Neural progenitor cell (in vitro differentiated cells): ENCODE measurements at regions not wholly inside any gene's neighbourhood (a gene's known extent, or its start where the extent isn't known, plus 50 kb on each side); places are given as distances from the start of the nearest gene placed in this dataset.
A peak's percentile ranks its signal among the peaks of the same experiment; 100 is the strongest.

Experiments
- DNase-seq: peaks from one replicate; pipeline ENCODE4 v3.0.0-alpha.2; 2016; ENCODE audit warnings: low spot score
- H2AFZ ChIP-seq: fragments of 200-600 bp; sonication (generic); replicated peaks from 2 replicates; pipeline ENCODE4 v1.6.1; 2016; ENCODE audit warnings: antibody characterized with exemption
- H3F3A ChIP-seq: fragments of 200-600 bp; sonication (generic); 2 replicates; pipeline ENCODE4 v1.6.1; 2016; ENCODE audit warnings: antibody characterized with exemption, low read depth
- H3K27ac ChIP-seq: fragments of 200-600 bp; sonication (generic); 2 replicates; pipeline ENCODE4 v1.5.1; 2016; ENCODE audit warnings: mild to moderate bottlenecking
- H3K27me3 ChIP-seq: fragments of 200-600 bp; sonication (generic); 2 replicates; pipeline ENCODE4 v1.6.1; 2016; ENCODE audit warnings: mild to moderate bottlenecking, moderate library complexity
- H3K36me3 ChIP-seq: fragments of 200-600 bp; sonication (generic); 2 replicates; pipeline ENCODE4 v1.5.1; 2016
- H3K4me1 ChIP-seq: fragments of 200-600 bp; sonication (generic); 2 replicates; pipeline ENCODE4 v1.6.1; 2016; ENCODE audit warnings: mixed run types
- H3K4me2 ChIP-seq: fragments of 200-600 bp; sonication (generic); 2 replicates; pipeline ENCODE4 v1.6.1; 2016
- H3K4me3 ChIP-seq: fragments of 200-600 bp; sonication (generic); 2 replicates; pipeline ENCODE4 v1.5.1; 2016
- H3K79me2 ChIP-seq: fragments of 200-600 bp; sonication (generic); 2 replicates; pipeline ENCODE4 v1.6.1; 2016; ENCODE audit warnings: low read depth
- H3K9ac ChIP-seq: fragments of 200-600 bp; sonication (generic); 2 replicates; pipeline ENCODE4 v1.6.1; 2016
- H3K9me3 ChIP-seq: fragments of 200-600 bp; sonication (generic); 2 replicates; pipeline ENCODE4 v1.5.1; 2016; ENCODE audit warnings: low read depth
- H4K20me1 ChIP-seq: fragments of 200-600 bp; sonication (generic); 2 replicates; pipeline ENCODE4 v1.6.1; 2016; ENCODE audit warnings: low read depth
- H3K27ac Mint-ChIP-seq: 3 replicates; pipeline ENCODE4 v1.8.0; 2021; ENCODE audit warnings: mixed read lengths
- H3K27me3 Mint-ChIP-seq: 2 replicates; pipeline ENCODE4 v1.8.0; 2022; ENCODE audit warnings: low read depth, mild to moderate bottlenecking, inconsistent platforms, moderate library complexity, mixed read lengths; ENCODE audit not compliant: insufficient read depth
- H3K36me3 Mint-ChIP-seq: 3 replicates; pipeline ENCODE4 v1.8.0; 2021; ENCODE audit warnings: mixed read lengths
- H3K4me1 Mint-ChIP-seq: 3 replicates; pipeline ENCODE4 v1.8.0; 2021; ENCODE audit warnings: mixed read lengths
- H3K4me3 Mint-ChIP-seq: 3 replicates; pipeline ENCODE4 v1.8.0; 2021; ENCODE audit warnings: mild to moderate bottlenecking, moderate library complexity, mixed read lengths
- H3K9me3 Mint-ChIP-seq: 3 replicates; pipeline ENCODE4 v1.8.0; 2020; ENCODE audit warnings: mixed read lengths
- EZH2 ChIP-seq: fragments of 200-600 bp; sonication (generic); IDR thresholded peaks from 2 replicates; pipeline ENCODE4 v1.6.1; 2017; ENCODE audit warnings: antibody characterized with exemption, mild to moderate bottlenecking, moderate library complexity
- EZH2phosphoT487 ChIP-seq: fragments of 200-600 bp; sonication (generic); IDR thresholded peaks from 2 replicates; pipeline ENCODE4 v1.6.1; 2017; ENCODE audit warnings: antibody characterized with exemption
- TF ChIP-seq, protein P1 (sequence below): fragments of 200-600 bp; sonication (generic); IDR thresholded peaks from 2 replicates; pipeline ENCODE4 v1.5.1; 2017; ENCODE audit warnings: antibody characterized with exemption, mild to moderate bottlenecking

DNA sequence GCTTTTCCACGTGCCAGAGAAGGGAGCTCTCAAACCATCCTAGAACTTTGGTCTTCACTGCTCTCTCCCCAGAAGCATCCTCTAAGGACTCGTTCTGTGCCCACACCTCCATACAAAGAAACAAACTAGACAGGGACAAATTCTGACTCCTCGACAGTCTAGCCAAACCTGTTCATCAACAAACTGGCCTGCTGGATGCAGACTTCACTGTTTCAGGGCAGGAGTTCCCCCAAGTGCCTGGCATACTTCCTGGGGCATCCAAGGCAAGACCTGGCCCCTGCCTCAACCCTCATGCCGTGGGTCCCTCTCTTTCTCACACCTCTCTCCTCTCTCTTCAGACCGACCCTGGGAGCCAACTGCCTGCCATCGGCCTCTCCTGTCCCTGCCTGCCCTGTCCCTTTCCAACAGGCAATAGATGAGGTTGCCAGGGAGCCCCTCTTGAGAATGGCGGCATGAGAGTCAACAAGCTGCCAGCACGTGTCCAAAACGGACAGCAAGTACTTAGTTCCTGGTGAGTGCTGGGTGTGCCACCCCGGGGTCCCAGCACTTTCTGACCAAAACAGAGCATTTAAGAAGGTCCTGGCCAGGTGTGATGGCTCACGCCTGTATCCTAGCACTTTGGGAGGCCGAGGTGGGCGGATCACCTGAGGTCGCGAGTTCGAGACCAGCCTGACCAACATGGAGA, 79.1 kb upstream of the HES1 start:
- Histone ChIP-seq H3K27ac (no peak overlapping the region), H3K9me3 (no peaks in the 10 kb centered on the region), H3K4me3 (no peak overlapping the region), H4K20me1 (no peaks in the 10 kb centered on the region), H3K27me3 (no peaks in the 10 kb centered on the region), H3K36me3 (no peaks in the 10 kb centered on the region), H3K4me1 (peaks cover 36% of the 10 kb centered on the region), H3K4me2 (no peak overlapping the region), H3K79me2 (no peaks in the 10 kb centered on the region), H2AFZ (no peak overlapping the region), H3K9ac (no peak overlapping the region), H3F3A (peaks cover 44% of the 10 kb centered on the region)
- DNase-seq: no peak
- TF ChIP-seq EZH2 (no peak), EZH2phosphoT487 (no peak)
- TF ChIP-seq, protein P1, sequence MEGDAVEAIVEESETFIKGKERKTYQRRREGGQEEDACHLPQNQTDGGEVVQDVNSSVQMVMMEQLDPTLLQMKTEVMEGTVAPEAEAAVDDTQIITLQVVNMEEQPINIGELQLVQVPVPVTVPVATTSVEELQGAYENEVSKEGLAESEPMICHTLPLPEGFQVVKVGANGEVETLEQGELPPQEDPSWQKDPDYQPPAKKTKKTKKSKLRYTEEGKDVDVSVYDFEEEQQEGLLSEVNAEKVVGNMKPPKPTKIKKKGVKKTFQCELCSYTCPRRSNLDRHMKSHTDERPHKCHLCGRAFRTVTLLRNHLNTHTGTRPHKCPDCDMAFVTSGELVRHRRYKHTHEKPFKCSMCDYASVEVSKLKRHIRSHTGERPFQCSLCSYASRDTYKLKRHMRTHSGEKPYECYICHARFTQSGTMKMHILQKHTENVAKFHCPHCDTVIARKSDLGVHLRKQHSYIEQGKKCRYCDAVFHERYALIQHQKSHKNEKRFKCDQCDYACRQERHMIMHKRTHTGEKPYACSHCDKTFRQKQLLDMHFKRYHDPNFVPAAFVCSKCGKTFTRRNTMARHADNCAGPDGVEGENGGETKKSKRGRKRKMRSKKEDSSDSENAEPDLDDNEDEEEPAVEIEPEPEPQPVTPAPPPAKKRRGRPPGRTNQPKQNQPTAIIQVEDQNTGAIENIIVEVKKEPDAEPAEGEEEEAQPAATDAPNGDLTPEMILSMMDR: no peak
- Mint-ChIP-seq H3K4me1 (peaks cover 27% of the 10 kb centered on the region), H3K4me3 (peak overlapping the region; percentile 12), H3K27ac (peak overlapping the region; percentile 19), H3K36me3 (peaks cover 1% of the 10 kb centered on the region), H3K27me3 (peaks cover 8% of the 10 kb centered on the region), H3K9me3 (peaks cover 10% of the 10 kb centered on the region)

DNA sequence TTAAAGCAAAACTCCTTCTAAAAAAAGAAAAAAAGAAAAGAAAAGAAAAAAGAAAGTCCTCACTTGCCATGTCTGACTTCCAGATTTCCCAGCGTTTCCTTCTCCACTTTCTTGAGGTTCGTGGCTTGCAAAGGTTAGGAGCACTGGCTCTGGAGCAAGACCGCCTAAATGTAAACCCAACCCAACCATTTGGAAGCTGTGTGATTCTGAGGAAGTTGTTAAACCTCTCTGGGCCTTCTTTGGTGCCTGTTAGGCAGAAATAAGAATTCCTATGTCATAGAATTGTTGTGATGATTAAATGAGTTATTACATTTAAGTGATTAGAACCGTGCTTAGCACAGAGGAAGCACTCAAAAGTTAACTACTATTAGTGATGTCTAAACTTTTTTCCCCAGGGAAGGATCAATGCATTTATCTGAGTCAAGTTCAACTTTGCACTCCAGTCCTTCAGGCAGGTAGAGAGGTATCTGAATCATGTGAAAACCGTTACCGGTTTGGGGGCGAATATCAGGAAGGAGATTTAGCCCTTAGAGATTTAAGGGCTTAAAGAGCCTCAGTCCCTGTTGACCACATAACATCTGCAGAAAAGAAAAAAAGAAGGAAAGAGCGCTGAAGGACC, 78.3 kb upstream of the HES1 start:
- Mint-ChIP-seq H3K9me3 (peaks cover 6% of the 10 kb centered on the region), H3K4me3 (peak overlapping the region; percentile 67), H3K27ac (no peak overlapping the region), H3K27me3 (peaks cover 5% of the 10 kb centered on the region), H3K4me1 (peaks cover 27% of the 10 kb centered on the region), H3K36me3 (no peaks in the 10 kb centered on the region)
- no peak for DNase-seq
- H3K27me3 ChIP-seq: no peaks in the 10 kb centered on the region
- peaks cover 36% of the 10 kb centered on the region for H3K4me1 ChIP-seq
- H3K4me2 ChIP-seq: peak overlapping the region; percentile 70
- no peak overlapping the region for H3K9ac ChIP-seq
- no peaks in the 10 kb centered on the region for H3K36me3 ChIP-seq
- no peak overlapping the region for H2AFZ ChIP-seq
- H3K9me3 ChIP-seq: no peaks in the 10 kb centered on the region
- H3F3A ChIP-seq: peaks cover 44% of the 10 kb centered on the region
- TF ChIP-seq, protein P1: no peak
- no peak for TF ChIP-seq EZH2
- TF ChIP-seq EZH2phosphoT487: no peak
- no peaks in the 10 kb centered on the region for H4K20me1 ChIP-seq
- H3K4me3 ChIP-seq: peak overlapping the region; percentile 13
- peak overlapping the region; percentile 26 for H3K27ac ChIP-seq
- no peaks in the 10 kb centered on the region for H3K79me2 ChIP-seq

DNA sequence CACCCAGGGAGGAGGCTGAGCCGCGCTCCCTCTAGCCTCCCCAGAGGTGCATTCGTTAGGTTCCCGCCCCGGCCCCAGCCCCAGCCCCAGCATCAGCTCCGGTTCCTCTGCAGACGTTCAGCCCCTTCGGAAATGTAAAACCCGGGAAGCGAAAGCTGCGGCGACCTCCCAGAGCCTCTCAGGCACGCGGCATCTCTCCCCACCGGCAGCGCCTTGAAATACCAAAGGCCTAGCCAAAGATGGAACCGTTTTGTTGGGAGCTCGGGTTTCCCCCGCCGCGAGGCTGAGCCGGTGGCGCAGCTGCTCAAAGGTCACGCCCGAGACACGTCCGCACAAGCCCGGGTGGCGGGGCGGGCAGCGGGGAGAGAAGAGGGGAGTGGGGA, 77.8 kb upstream of the HES1 start:
- Mint-ChIP-seq H3K36me3 (no peaks in the 10 kb centered on the region), H3K4me3 (peak overlapping the region; percentile 67), H3K4me1 (peaks cover 24% of the 10 kb centered on the region), H3K9me3 (peaks cover under 1% of the 10 kb centered on the region), H3K27ac (no peak overlapping the region), H3K27me3 (peaks cover 5% of the 10 kb centered on the region)
- DNase-seq: peak; percentile 93
- Histone ChIP-seq H3K9me3 (no peaks in the 10 kb centered on the region), H3K27ac (peak overlapping the region; percentile 26), H3K4me3 (peak overlapping the region; percentile 13), H4K20me1 (no peaks in the 10 kb centered on the region), H3K9ac (no peak overlapping the region), H3K36me3 (no peaks in the 10 kb centered on the region), H3K4me1 (peaks cover 36% of the 10 kb centered on the region), H3K4me2 (peak overlapping the region; percentile 70), H3K27me3 (no peaks in the 10 kb centered on the region), H2AFZ (no peak overlapping the region), H3K79me2 (no peaks in the 10 kb centered on the region), H3F3A (peaks cover 44% of the 10 kb centered on the region)
- no peak for TF ChIP-seq EZH2phosphoT487
- no peak for TF ChIP-seq EZH2
- TF ChIP-seq, protein P1: no peak
